ENCODE measurements at regions not wholly inside any gene's neighbourhood (a gene's known extent, or its start where the extent isn't known, plus 50 kb on each side); places are given as distances from the start of the nearest gene placed in this dataset.
"Not testable (repeated sequence)": the region's sequence is repeated elsewhere in the genome, so short reads cannot be mapped to it uniquely, and the experiment has no call there.

- intact Hi-C loops (cut with micrococcal nuclease) = no loop called here
- ATAC-seq = no peak
- no peak overlapping the region for H3K9ac ChIP-seq (ENCODE audit: low read length)
- TF ChIP-seq EZH2phosphoT487 (IDR thresholded peaks at IDR 0.05; ENCODE audit: borderline replicate concordance, low read length) = no peak
- TF ChIP-seq CTCF (conservative IDR thresholded peaks at IDR 0.05; ENCODE audit: low read depth, low read length) = no peak
- no peak for TF ChIP-seq EZH2 (IDR thresholded peaks at IDR 0.05; ENCODE audit: low read length, unreplicated experiment)
- CTCF ChIA-PET = no interaction called here
- H2AFZ ChIP-seq (ENCODE audit: low read length) = no peak overlapping the region
- H3K79me2 ChIP-seq (ENCODE audit: low read length) = no peaks in the 10 kb centered on the region
- no peak overlapping the region for H3K4me3 ChIP-seq (ENCODE audit: low read length)
- no peak overlapping the region for H3K27ac ChIP-seq (ENCODE audit: low read length)
- POLR2A ChIA-PET (ENCODE audit: unreplicated experiment) = no interaction called here
- BruUV-seq (replicated peaks) = no TSS peak
- no peaks in the 10 kb centered on the region for H4K20me1 ChIP-seq (ENCODE audit: low read length)
- peaks cover 25% of the 10 kb centered on the region for H3K27me3 ChIP-seq (ENCODE audit: low read length)
- no peaks in the 10 kb centered on the region for H3F3A ChIP-seq (ENCODE audit: low read length, unreplicated experiment)
- no peaks in the 10 kb centered on the region for H3K9me2 ChIP-seq (replicated peaks; ENCODE audit: low read length)
- no peak for DNase-seq
- H3K4me2 ChIP-seq (ENCODE audit: low read length) = no peak overlapping the region
- no peaks in the 10 kb centered on the region for H3K36me3 ChIP-seq (ENCODE audit: low read depth, low read length)
- no peaks in the 10 kb centered on the region for H3K4me1 ChIP-seq (ENCODE audit: insufficient read depth, low read length)
- H3K9me3 ChIP-seq (ENCODE audit: low read length) = no peaks in the 10 kb centered on the region
These were observed 183.4 kb downstream of the ID4 start for GRCh38 chr6:20020526-20020925.

- Histone ChIP-seq H3F3A (ENCODE audit: low read length, unreplicated experiment) (no peaks in the 10 kb centered on the region), H3K79me2 (ENCODE audit: low read length) (no peaks in the 10 kb centered on the region), H3K9me3 (ENCODE audit: low read length) (no peaks in the 10 kb centered on the region), H3K4me2 (ENCODE audit: low read length) (no peak overlapping the region), H3K4me1 (ENCODE audit: insufficient read depth, low read length) (no peaks in the 10 kb centered on the region), H3K9ac (ENCODE audit: low read length) (no peak overlapping the region), H3K27me3 (ENCODE audit: low read length) (peaks cover 25% of the 10 kb centered on the region), H2AFZ (ENCODE audit: low read length) (no peak overlapping the region), H3K27ac (ENCODE audit: low read length) (no peak overlapping the region), H4K20me1 (ENCODE audit: low read length) (no peaks in the 10 kb centered on the region), H3K4me3 (ENCODE audit: low read length) (no peak overlapping the region), H3K36me3 (ENCODE audit: low read depth, low read length) (no peaks in the 10 kb centered on the region), H3K9me2 (replicated peaks; ENCODE audit: low read length) (no peaks in the 10 kb centered on the region)
- DNase-seq = no peak
- ATAC-seq = no peak
- BruUV-seq (replicated peaks) = no TSS peak
- CTCF ChIA-PET = no interaction called here
- POLR2A ChIA-PET (ENCODE audit: unreplicated experiment) = no interaction called here
- no peak for TF ChIP-seq CTCF (conservative IDR thresholded peaks at IDR 0.05; ENCODE audit: low read depth, low read length)
- intact Hi-C loops (cut with micrococcal nuclease) = no loop called here
These were observed 184.6 kb downstream of the ID4 start for GRCh38 chr6:20021795-20022194.

- H3K4me1 ChIP-seq (ENCODE audit: insufficient read depth, low read length); H3K4me3 ChIP-seq (ENCODE audit: low read length); H4K20me1 ChIP-seq (ENCODE audit: low read length); ATAC-seq; H3K27ac ChIP-seq (ENCODE audit: low read length); H3K79me2 ChIP-seq (ENCODE audit: low read length); H3K36me3 ChIP-seq (ENCODE audit: low read depth, low read length); H3F3A ChIP-seq (ENCODE audit: low read length, unreplicated experiment); CTCF ChIA-PET; POLR2A ChIA-PET (ENCODE audit: unreplicated experiment); H2AFZ ChIP-seq (ENCODE audit: low read length); H3K9me3 ChIP-seq (ENCODE audit: low read length); DNase-seq; H3K9ac ChIP-seq (ENCODE audit: low read length); BruUV-seq (replicated peaks); H3K4me2 ChIP-seq (ENCODE audit: low read length); intact Hi-C loops (cut with micrococcal nuclease); H3K9me2 ChIP-seq (replicated peaks; ENCODE audit: low read length): not testable (repeated sequence)
- H3K27me3 ChIP-seq (ENCODE audit: low read length) = peaks cover 25% of the 10 kb centered on the region
These were observed 186.6 kb downstream of the ID4 start for GRCh38 chr6:20023549-20024315.
